Activated T-cell treated with anti-CD3 and anti-CD28 coated beads, Interleukin-2, amount 50 U/mL, for 24 hours (primary cell): ENCODE measurements at regions not wholly inside any gene's neighbourhood (a gene's known extent, or its start where the extent isn't known, plus 50 kb on each side); places are given as distances from the start of the nearest gene placed in this dataset.
A peak's percentile ranks its signal among the peaks of the same experiment; 100 is the strongest.

Experiments
- DNase-seq: peaks from one replicate; pipeline ENCODE4 v3.0.0-alpha.2; 2020
- H3K27ac Mint-ChIP-seq: 2 replicates; pipeline ENCODE4 v1.8.0; 2020; ENCODE audit warnings: mild to moderate bottlenecking, mixed read lengths
- H3K27me3 Mint-ChIP-seq: 2 replicates; pipeline ENCODE4 v1.8.0; 2020; ENCODE audit warnings: mixed read lengths
- H3K36me3 Mint-ChIP-seq: 2 replicates; pipeline ENCODE4 v1.8.0; 2020; ENCODE audit warnings: low read depth, mixed read lengths
- H3K4me1 Mint-ChIP-seq: 2 replicates; pipeline ENCODE4 v1.8.0; 2020; ENCODE audit warnings: low read depth, mixed read lengths
- H3K4me3 Mint-ChIP-seq: 2 replicates; pipeline ENCODE4 v1.8.0; 2020; ENCODE audit warnings: mild to moderate bottlenecking, moderate library complexity, mixed read lengths
- H3K9me3 Mint-ChIP-seq: 2 replicates; pipeline ENCODE4 v1.8.0; 2020; ENCODE audit warnings: mixed read lengths

GRCh38 chr17:56009795-56010651 lies 143.3 kb upstream of the ANKFN1 start:
- no peaks in the 10 kb centered on the region for H3K27me3 Mint-ChIP-seq
- no peaks in the 10 kb centered on the region for H3K36me3 Mint-ChIP-seq
- H3K9me3 Mint-ChIP-seq = peaks cover 7% of the 10 kb centered on the region
- DNase-seq = no peak
- peaks cover 16% of the 10 kb centered on the region for H3K4me1 Mint-ChIP-seq
- no peak overlapping the region for H3K4me3 Mint-ChIP-seq
- no peak overlapping the region for H3K27ac Mint-ChIP-seq

- Mint-ChIP-seq H3K27me3 (no peaks in the 10 kb centered on the region), H3K9me3 (peaks cover 7% of the 10 kb centered on the region), H3K36me3 (no peaks in the 10 kb centered on the region), H3K4me3 (no peak overlapping the region), H3K27ac (no peak overlapping the region), H3K4me1 (peaks cover 16% of the 10 kb centered on the region)
- no peak for DNase-seq
These were observed 141.7 kb upstream of the ANKFN1 start for GRCh38 chr17:56011406-56012131.

- no peak for DNase-seq
- H3K27ac Mint-ChIP-seq = no peak overlapping the region
- H3K36me3 Mint-ChIP-seq = no peaks in the 10 kb centered on the region
- H3K27me3 Mint-ChIP-seq = peaks cover 21% of the 10 kb centered on the region
- peaks cover 15% of the 10 kb centered on the region for H3K4me1 Mint-ChIP-seq
- peaks cover 3% of the 10 kb centered on the region for H3K9me3 Mint-ChIP-seq
- H3K4me3 Mint-ChIP-seq = no peak overlapping the region
These were observed 135.1 kb upstream of the ANKFN1 start for GRCh38 chr17:56018211-56018610.

GRCh38 chr17:56020369-56020768 lies 132.9 kb upstream of the ANKFN1 start:
- Mint-ChIP-seq H3K27ac (peak overlapping the region; percentile 13), H3K36me3 (no peaks in the 10 kb centered on the region), H3K27me3 (peaks cover 21% of the 10 kb centered on the region), H3K4me1 (peaks cover 24% of the 10 kb centered on the region), H3K4me3 (no peak overlapping the region), H3K9me3 (no peaks in the 10 kb centered on the region)
- DNase-seq = no peak

GRCh38 chr17:56021681-56022190 lies 131.5 kb upstream of the ANKFN1 start:
- H3K9me3 Mint-ChIP-seq = no peaks in the 10 kb centered on the region
- no peak overlapping the region for H3K4me3 Mint-ChIP-seq
- H3K36me3 Mint-ChIP-seq = no peaks in the 10 kb centered on the region
- peaks cover 21% of the 10 kb centered on the region for H3K27me3 Mint-ChIP-seq
- H3K27ac Mint-ChIP-seq = no peak overlapping the region
- DNase-seq = no peak
- peaks cover 24% of the 10 kb centered on the region for H3K4me1 Mint-ChIP-seq

GRCh38 chr17:56023851-56024250 lies 129.4 kb upstream of the ANKFN1 start:
- Mint-ChIP-seq H3K27me3 (peaks cover 12% of the 10 kb centered on the region), H3K9me3 (no peaks in the 10 kb centered on the region), H3K4me1 (peaks cover 24% of the 10 kb centered on the region), H3K27ac (peak overlapping the region; percentile 31), H3K4me3 (no peak overlapping the region), H3K36me3 (no peaks in the 10 kb centered on the region)
- DNase-seq = no peak

- Mint-ChIP-seq H3K9me3 (no peaks in the 10 kb centered on the region), H3K27ac (no peak overlapping the region), H3K4me3 (no peak overlapping the region), H3K27me3 (peaks cover 10% of the 10 kb centered on the region), H3K4me1 (peaks cover 13% of the 10 kb centered on the region), H3K36me3 (no peaks in the 10 kb centered on the region)
- no peak for DNase-seq
These were observed 126.4 kb upstream of the ANKFN1 start for GRCh38 chr17:56026915-56027314.

GRCh38 chr17:56028837-56029236 lies 124.4 kb upstream of the ANKFN1 start:
- Mint-ChIP-seq H3K4me1 (peaks cover 4% of the 10 kb centered on the region), H3K27ac (no peak overlapping the region), H3K9me3 (no peaks in the 10 kb centered on the region), H3K27me3 (peaks cover 20% of the 10 kb centered on the region), H3K36me3 (no peaks in the 10 kb centered on the region), H3K4me3 (no peak overlapping the region)
- no peak for DNase-seq

- peaks cover 26% of the 10 kb centered on the region for H3K27me3 Mint-ChIP-seq
- no peaks in the 10 kb centered on the region for H3K9me3 Mint-ChIP-seq
- H3K4me1 Mint-ChIP-seq = no peaks in the 10 kb centered on the region
- H3K36me3 Mint-ChIP-seq = no peaks in the 10 kb centered on the region
- no peak overlapping the region for H3K27ac Mint-ChIP-seq
- no peak for DNase-seq
- no peak overlapping the region for H3K4me3 Mint-ChIP-seq
These were observed 123.2 kb upstream of the ANKFN1 start for GRCh38 chr17:56030009-56030624.

GRCh38 chr17:56031636-56032035 lies 121.6 kb upstream of the ANKFN1 start:
- Mint-ChIP-seq H3K4me1 (no peaks in the 10 kb centered on the region), H3K27ac (no peak overlapping the region), H3K4me3 (no peak overlapping the region), H3K9me3 (no peaks in the 10 kb centered on the region), H3K27me3 (peaks cover 27% of the 10 kb centered on the region), H3K36me3 (no peaks in the 10 kb centered on the region)
- no peak for DNase-seq

- H3K36me3 Mint-ChIP-seq = no peaks in the 10 kb centered on the region
- H3K4me3 Mint-ChIP-seq = no peak overlapping the region
- no peaks in the 10 kb centered on the region for H3K9me3 Mint-ChIP-seq
- no peak overlapping the region for H3K27ac Mint-ChIP-seq
- H3K27me3 Mint-ChIP-seq = peaks cover 28% of the 10 kb centered on the region
- DNase-seq = no peak
- no peaks in the 10 kb centered on the region for H3K4me1 Mint-ChIP-seq
These were observed 119.1 kb upstream of the ANKFN1 start for GRCh38 chr17:56034197-56034635.

- no peak overlapping the region for H3K4me3 Mint-ChIP-seq
- peaks cover 12% of the 10 kb centered on the region for H3K27me3 Mint-ChIP-seq
- no peak overlapping the region for H3K27ac Mint-ChIP-seq
- H3K36me3 Mint-ChIP-seq = no peaks in the 10 kb centered on the region
- no peaks in the 10 kb centered on the region for H3K4me1 Mint-ChIP-seq
- H3K9me3 Mint-ChIP-seq = no peaks in the 10 kb centered on the region
- DNase-seq = no peak
These were observed 115.1 kb upstream of the ANKFN1 start for GRCh38 chr17:56038131-56038530.

- peaks cover 17% of the 10 kb centered on the region for H3K27me3 Mint-ChIP-seq
These were observed 107.4 kb upstream of the ANKFN1 start for GRCh38 chr17:56045872-56046271.

GRCh38 chr17:56047331-56047730 lies 105.9 kb upstream of the ANKFN1 start:
- H3K9me3 Mint-ChIP-seq = no peaks in the 10 kb centered on the region
- DNase-seq = no peak
- H3K27ac Mint-ChIP-seq = no peak overlapping the region
- no peaks in the 10 kb centered on the region for H3K36me3 Mint-ChIP-seq
- no peaks in the 10 kb centered on the region for H3K4me1 Mint-ChIP-seq
- H3K27me3 Mint-ChIP-seq = peaks cover 17% of the 10 kb centered on the region
- H3K4me3 Mint-ChIP-seq = no peak overlapping the region

More at GRCh38 chr17:56045872-56046271, 107.4 kb upstream of the ANKFN1 start:
- Mint-ChIP-seq H3K27ac (no peak overlapping the region), H3K4me1 (no peaks in the 10 kb centered on the region), H3K9me3 (no peaks in the 10 kb centered on the region), H3K36me3 (no peaks in the 10 kb centered on the region), H3K4me3 (no peak overlapping the region)
- no peak for DNase-seq
